Kidney (tissue), 13 donors: ENCODE measurements at regions not wholly inside any gene's neighbourhood (a gene's known extent, or its start where the extent isn't known, plus 50 kb on each side); places are given as distances from the start of the nearest gene placed in this dataset.

Source experiments
- DNase-seq, 5 donors: peaks; one replicate each; pipeline ENCODE4 v3.0.0-alpha.2; 2013 to 2020
- FAIRE-seq: peaks from 2 replicates; lab custom pipeline; 2012; peaks lifted over from hg19 to GRCh38; lab: Jason Lieb, UNC
- H3K27ac ChIP-seq, 2 donors: one replicate each; pipeline ENCODE4 v1.7.0; 2013; ENCODE audit warnings: low read depth in 2 of 2, low read length in 2 of 2, inconsistent platforms in 1 of 2
- H3K27me3 ChIP-seq: one replicate; pipeline ENCODE4 v1.7.1; 2013; ENCODE audit warnings: low read length, inconsistent platforms; ENCODE audit not compliant: control insufficient read depth, insufficient read depth
- H3K36me3 ChIP-seq, 3 donors: one replicate each; pipeline versions ENCODE4 v1.7.0 to v1.7.1; 2013; ENCODE audit warnings: low read length in 3 of 3, control low read depth in 1 of 3, inconsistent platforms in 1 of 3; ENCODE audit not compliant: insufficient read depth in 3 of 3, control insufficient read depth in 2 of 3
- H3K4me1 ChIP-seq, 3 donors: one replicate each; pipeline versions ENCODE4 v1.7.0 to v1.7.1; 2013; ENCODE audit warnings: low read length in 3 of 3, inconsistent platforms in 1 of 3, low read depth in 1 of 3; ENCODE audit not compliant: control insufficient read depth in 2 of 3, insufficient read depth in 2 of 3
- H3K4me3 ChIP-seq, 3 donors: one replicate each; pipeline versions ENCODE4 v1.7.0 to v1.8.1; 2013; ENCODE audit warnings: low read length in 3 of 3, control low read depth in 1 of 3, inconsistent platforms in 1 of 3
- H3K9ac ChIP-seq, 3 donors: one replicate each; pipeline versions ENCODE4 v1.7.0 to v1.7.1; 2013; ENCODE audit warnings: low read length in 3 of 3, control low read depth in 1 of 3, inconsistent platforms in 1 of 3
- H3K9me3 ChIP-seq, 3 donors: one replicate each; pipeline versions ENCODE4 v1.7.0 to v1.7.1; 2013; ENCODE audit warnings: low read length in 3 of 3, control low read depth in 1 of 3, inconsistent platforms in 1 of 3; ENCODE audit not compliant: control insufficient read depth in 2 of 3, insufficient read depth in 1 of 3
- CTCF ChIP-seq: IDR thresholded peaks from 3 replicates; pipeline ENCODE4 v1.5.1; 2012; ENCODE audit warnings: mild to moderate bottlenecking, moderate library complexity, borderline replicate concordance; ENCODE audit not compliant: insufficient read depth; ENCODE audit errors: extremely low read depth
- intact Hi-C: fragments of 100-400 bp; cut with DNase I; formaldehyde crosslinking; loops from one replicate; pipeline ENCODE4 v1.11.1; 2022
- donor health status: control.
- donor health status: control.
- donor health status: control.
- donor health status: control.
- donor health status: control.
- donor health status: DM: yes; HTN: yes; CAD: no.
- donor health status: Normal renal cell carcinoma (clear cell type).

- intact Hi-C loops: no loop called here
- DNase-seq: no peak
- Histone ChIP-seq H3K4me1 (no peaks in the 10 kb centered on the region), H3K9me3 (no peaks in the 10 kb centered on the region), H3K9ac (no peak overlapping the region), H3K36me3 (no peaks in the 10 kb centered on the region), H3K27ac (no peak overlapping the region), H3K27me3 (no peaks in the 10 kb centered on the region), H3K4me3 (no peak overlapping the region)
- no peak for TF ChIP-seq CTCF
- FAIRE-seq: no peak
These were observed 335.1 kb upstream of the PDE4D start for GRCh38 chr5:60228676-60229075.

GRCh38 chr5:60226128-60226527 lies 332.6 kb upstream of the PDE4D start:
- no peak for FAIRE-seq
- no peak overlapping the region for H3K9ac ChIP-seq

GRCh38 chr5:60223342-60223741 lies 329.8 kb upstream of the PDE4D start:
- Histone ChIP-seq H3K27me3 (no peaks in the 10 kb centered on the region), H3K9me3 (no peaks in the 10 kb centered on the region), H3K36me3 (no peaks in the 10 kb centered on the region), H3K9ac (no peak overlapping the region), H3K27ac (no peak overlapping the region), H3K4me1 (no peaks in the 10 kb centered on the region), H3K4me3 (no peak overlapping the region)
- intact Hi-C loops: no loop called here
- TF ChIP-seq CTCF: no peak
- FAIRE-seq (no peak), DNase-seq (no peak)

More at GRCh38 chr5:60226128-60226527, 332.6 kb upstream of the PDE4D start:
- Histone ChIP-seq H3K4me3 (no peak overlapping the region), H3K27me3 (no peaks in the 10 kb centered on the region), H3K36me3 (no peaks in the 10 kb centered on the region), H3K4me1 (no peaks in the 10 kb centered on the region), H3K9me3 (no peaks in the 10 kb centered on the region), H3K27ac (no peak overlapping the region)
- intact Hi-C loops: no loop called here
- TF ChIP-seq CTCF: no peak
- DNase-seq: no peak

GRCh38 chr5:60219921-60220320 lies 326.4 kb upstream of the PDE4D start:
- Histone ChIP-seq H3K9ac (no peak overlapping the region), H3K4me3 (no peak overlapping the region), H3K36me3 (no peaks in the 10 kb centered on the region), H3K27me3 (no peaks in the 10 kb centered on the region), H3K9me3 (no peaks in the 10 kb centered on the region), H3K27ac (no peak overlapping the region), H3K4me1 (no peaks in the 10 kb centered on the region)
- no peak for DNase-seq
- no peak for FAIRE-seq
- intact Hi-C loops: no loop called here
- TF ChIP-seq CTCF: no peak
